Panc1 (cell line): ENCODE measurements at regions not wholly inside any gene's neighbourhood (a gene's known extent, or its start where the extent isn't known, plus 50 kb on each side); places are given as distances from the start of the nearest gene placed in this dataset.

Source experiments
- CTCF ChIP-seq: fragments of 450-650 bp; IDR thresholded peaks from 2 replicates; pipeline ENCODE4 v1.5.1; 2017; ENCODE audit warnings: mild to moderate bottlenecking
- POLR2AphosphoS5 ChIP-seq: IDR thresholded peaks from 2 replicates; pipeline ENCODE4 v1.6.1; 2012; ENCODE audit warnings: mild to moderate bottlenecking, low read depth, low read length, moderate library complexity
- REST ChIP-seq, 2 experiments: IDR thresholded peaks; 2 replicates each; pipeline ENCODE4 v1.6.1; 2011 to 2012; ENCODE audit warnings: low read depth in 2 of 2, control low read depth in 1 of 2, low read length in 1 of 2, mild to moderate bottlenecking in 1 of 2, moderate library complexity in 1 of 2; ENCODE audit not compliant: insufficient read depth in 1 of 2
- SIN3A ChIP-seq: IDR thresholded peaks from 2 replicates; pipeline ENCODE4 v1.6.1; 2012; ENCODE audit warnings: low read depth, mild to moderate bottlenecking, low read length, moderate library complexity, borderline replicate concordance; ENCODE audit not compliant: insufficient read depth
- TCF7L2 ChIP-seq: IDR thresholded peaks from 2 replicates; pipeline ENCODE4 v1.6.1; 2011; ENCODE audit warnings: mild to moderate bottlenecking, low read depth, low read length, inconsistent platforms

- TF ChIP-seq POLR2AphosphoS5 (no peak), TCF7L2 (no peak), CTCF (no peak), REST (IDR thresholded peaks at IDR 0.05; ENCODE audit: insufficient read depth in 1 of 2, low read depth in 2 of 2, low read length in 1 of 2) (no peak), SIN3A (no peak)
Measured at GRCh38 chr1:230008721-230009120, 58.3 kb upstream of the GALNT2 start.
